Osteoblast (primary cell): ENCODE measurements at regions not wholly inside any gene's neighbourhood (a gene's known extent, or its start where the extent isn't known, plus 50 kb on each side); places are given as distances from the start of the nearest gene placed in this dataset.

ENCODE experiments used
- DNase-seq: peaks from one replicate; pipeline ENCODE4 v3.0.0; 2011; ENCODE audit warnings: low spot score, mixed read lengths; ENCODE audit not compliant: insufficient read length; ENCODE audit errors: missing footprints
- H2AFZ ChIP-seq: 2 replicates; pipeline ENCODE4 v1.6.0; 2011; ENCODE audit warnings: mild to moderate bottlenecking, low read length
- H3K27ac ChIP-seq: 2 replicates; pipeline ENCODE4 v1.5.1; 2011; ENCODE audit warnings: mild to moderate bottlenecking, low read depth, low read length, moderate library complexity
- H3K27me3 ChIP-seq: 2 replicates; pipeline ENCODE4 v1.6.0; 2012; ENCODE audit warnings: mild to moderate bottlenecking, control low read depth, inconsistent platforms, low read length, moderate library complexity; ENCODE audit not compliant: insufficient read depth
- H3K36me3 ChIP-seq: 2 replicates; pipeline ENCODE4 v1.5.1; 2011; ENCODE audit warnings: mild to moderate bottlenecking, low read length, control low read depth, moderate library complexity; ENCODE audit not compliant: insufficient read depth
- H3K4me1 ChIP-seq: 2 replicates; pipeline ENCODE4 v1.5.1; 2011; ENCODE audit warnings: mild to moderate bottlenecking, low read length, control low read depth, moderate library complexity; ENCODE audit not compliant: insufficient read depth
- H3K4me2 ChIP-seq: 2 replicates; pipeline ENCODE4 v1.6.0; 2011; ENCODE audit warnings: mild to moderate bottlenecking, low read length; ENCODE audit not compliant: insufficient read depth
- H3K4me3 ChIP-seq: fragments of 200-600 bp; sonication (generic); 3 replicates; pipeline ENCODE4 v1.5.1; 2012; ENCODE audit warnings: mild to moderate bottlenecking, low read length, inconsistent platforms; ENCODE audit not compliant: insufficient read depth
- H3K79me2 ChIP-seq: 2 replicates; pipeline ENCODE4 v1.6.0; 2012; ENCODE audit warnings: mild to moderate bottlenecking, low read length, control low read depth, inconsistent platforms; ENCODE audit not compliant: insufficient read depth
- H3K9me3 ChIP-seq: 2 replicates; pipeline ENCODE4 v1.5.1; 2011; ENCODE audit warnings: low read depth, low read length, control low read depth
- H4K20me1 ChIP-seq: 2 replicates; pipeline ENCODE4 v1.6.0; 2012; ENCODE audit warnings: mild to moderate bottlenecking, low read length, control low read depth; ENCODE audit not compliant: insufficient read depth
- TF ChIP-seq, protein P1 (sequence below): IDR thresholded peaks from 2 replicates; pipeline ENCODE4 v1.5.1; 2011; ENCODE audit warnings: mild to moderate bottlenecking, low read depth, low read length, moderate library complexity; ENCODE audit errors: extremely low read depth

DNA sequence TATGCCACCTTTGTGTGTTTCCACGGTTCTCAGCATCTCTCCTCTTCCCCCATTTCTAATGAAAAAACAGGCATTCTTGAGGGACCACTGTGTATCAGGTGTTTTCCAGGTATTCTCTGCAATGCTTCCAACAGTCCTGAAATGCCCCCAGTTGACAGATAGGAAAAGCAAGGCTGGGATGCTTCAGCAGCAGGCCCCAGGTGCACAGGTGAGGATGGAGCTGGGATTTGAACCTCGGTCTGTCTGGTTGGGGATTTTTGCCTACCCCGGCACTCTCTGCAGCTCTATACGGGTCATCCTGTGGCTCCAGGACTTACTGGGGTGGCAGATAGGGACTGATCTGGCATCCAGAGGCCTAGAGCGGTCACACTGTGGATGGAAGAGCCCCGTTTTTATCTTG, 180.5 kb upstream of the GSE1 start:
- Histone ChIP-seq H3K4me2 (no peak overlapping the region), H3K4me1 (peaks cover 13% of the 10 kb centered on the region), H3K27me3 (no peaks in the 10 kb centered on the region), H3K4me3 (no peak overlapping the region), H4K20me1 (peaks cover 36% of the 10 kb centered on the region), H3K79me2 (no peaks in the 10 kb centered on the region), H2AFZ (no peak overlapping the region), H3K9me3 (no peaks in the 10 kb centered on the region), H3K27ac (no peak overlapping the region), H3K36me3 (no peaks in the 10 kb centered on the region)
- TF ChIP-seq, protein P1, sequence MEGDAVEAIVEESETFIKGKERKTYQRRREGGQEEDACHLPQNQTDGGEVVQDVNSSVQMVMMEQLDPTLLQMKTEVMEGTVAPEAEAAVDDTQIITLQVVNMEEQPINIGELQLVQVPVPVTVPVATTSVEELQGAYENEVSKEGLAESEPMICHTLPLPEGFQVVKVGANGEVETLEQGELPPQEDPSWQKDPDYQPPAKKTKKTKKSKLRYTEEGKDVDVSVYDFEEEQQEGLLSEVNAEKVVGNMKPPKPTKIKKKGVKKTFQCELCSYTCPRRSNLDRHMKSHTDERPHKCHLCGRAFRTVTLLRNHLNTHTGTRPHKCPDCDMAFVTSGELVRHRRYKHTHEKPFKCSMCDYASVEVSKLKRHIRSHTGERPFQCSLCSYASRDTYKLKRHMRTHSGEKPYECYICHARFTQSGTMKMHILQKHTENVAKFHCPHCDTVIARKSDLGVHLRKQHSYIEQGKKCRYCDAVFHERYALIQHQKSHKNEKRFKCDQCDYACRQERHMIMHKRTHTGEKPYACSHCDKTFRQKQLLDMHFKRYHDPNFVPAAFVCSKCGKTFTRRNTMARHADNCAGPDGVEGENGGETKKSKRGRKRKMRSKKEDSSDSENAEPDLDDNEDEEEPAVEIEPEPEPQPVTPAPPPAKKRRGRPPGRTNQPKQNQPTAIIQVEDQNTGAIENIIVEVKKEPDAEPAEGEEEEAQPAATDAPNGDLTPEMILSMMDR, result no peak
- DNase-seq, result no peak

DNA sequence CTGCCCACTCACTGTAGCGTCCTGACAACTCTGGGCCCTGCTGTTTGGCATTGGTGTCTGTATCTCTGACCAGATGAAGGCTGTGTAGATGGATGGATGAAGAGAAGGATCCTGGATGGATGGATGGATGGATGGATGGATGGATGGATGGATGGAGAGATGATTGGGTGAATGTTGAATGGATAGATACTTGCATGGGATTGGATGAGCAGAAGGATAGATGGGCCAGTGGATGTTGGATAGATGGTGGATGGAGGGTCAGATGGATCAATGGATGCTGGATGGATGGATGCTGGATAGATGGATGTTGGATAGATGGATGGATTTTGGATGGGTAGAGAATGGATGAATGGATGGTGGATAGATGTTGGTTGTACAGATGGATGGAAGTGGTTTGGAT, 179.6 kb upstream of the GSE1 start:
- Histone ChIP-seq H3K36me3 (no peaks in the 10 kb centered on the region), H3K9me3 (no peaks in the 10 kb centered on the region), H3K4me2 (no peak overlapping the region), H3K79me2 (no peaks in the 10 kb centered on the region), H3K27me3 (no peaks in the 10 kb centered on the region), H3K4me1 (peaks cover 13% of the 10 kb centered on the region), H3K4me3 (no peak overlapping the region), H4K20me1 (peaks cover 32% of the 10 kb centered on the region), H3K27ac (no peak overlapping the region), H2AFZ (no peak overlapping the region)
- TF ChIP-seq, protein P1, result no peak
- no peak for DNase-seq

DNA sequence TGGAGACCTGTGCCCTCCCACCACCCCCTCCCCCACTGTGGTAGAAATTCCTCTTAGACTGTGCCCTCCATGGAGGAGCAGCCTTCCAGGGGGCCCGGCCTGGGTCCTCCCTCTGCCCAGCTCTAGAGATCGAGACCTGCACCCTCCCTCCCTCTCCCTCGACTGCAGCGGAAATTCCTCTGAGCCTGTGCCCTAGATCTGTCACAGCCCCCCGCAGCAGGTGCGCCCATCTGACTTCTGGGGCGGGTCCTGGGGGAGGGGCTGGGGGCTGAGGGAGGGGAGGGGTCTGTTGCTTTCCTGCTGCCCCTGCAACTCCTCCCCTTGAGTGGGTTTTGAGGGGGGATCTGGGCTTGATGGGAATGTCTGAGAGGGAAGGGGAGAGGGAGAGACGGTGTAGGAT, 177.8 kb upstream of the GSE1 start:
- Histone ChIP-seq H2AFZ (no peak overlapping the region), H3K9me3 (no peaks in the 10 kb centered on the region), H3K4me3 (no peak overlapping the region), H3K4me2 (no peak overlapping the region), H3K27ac (no peak overlapping the region), H3K36me3 (no peaks in the 10 kb centered on the region), H3K27me3 (no peaks in the 10 kb centered on the region), H3K79me2 (no peaks in the 10 kb centered on the region), H3K4me1 (peaks cover 13% of the 10 kb centered on the region), H4K20me1 (peaks cover 20% of the 10 kb centered on the region)
- TF ChIP-seq, protein P1, result no peak
- no peak for DNase-seq

DNA sequence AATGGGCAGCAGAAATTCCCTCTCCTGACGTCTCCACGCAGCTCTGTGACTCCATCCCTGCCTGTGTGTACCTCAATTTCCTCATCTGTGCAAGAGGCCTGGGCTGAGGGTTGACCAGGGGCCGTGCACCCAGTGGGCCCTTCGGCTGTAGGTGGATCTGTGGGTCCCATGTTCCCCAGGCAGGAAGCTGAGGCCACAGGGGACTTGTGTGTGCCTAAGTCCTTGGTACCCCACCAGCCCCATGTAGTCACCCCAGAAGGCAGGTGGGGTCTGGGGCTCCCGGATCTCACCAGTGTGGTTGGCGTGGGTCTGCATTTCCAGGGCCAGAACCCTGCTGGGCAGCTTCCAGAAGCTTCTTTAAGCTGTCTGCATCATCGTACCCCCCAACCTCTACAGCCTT, 177.4 kb upstream of the GSE1 start:
- Histone ChIP-seq H3K27me3 (no peaks in the 10 kb centered on the region), H2AFZ (no peak overlapping the region), H3K79me2 (no peaks in the 10 kb centered on the region), H3K27ac (no peak overlapping the region), H3K4me2 (no peak overlapping the region), H3K9me3 (no peaks in the 10 kb centered on the region), H3K4me3 (no peak overlapping the region), H4K20me1 (peaks cover 20% of the 10 kb centered on the region), H3K4me1 (peaks cover 13% of the 10 kb centered on the region), H3K36me3 (no peaks in the 10 kb centered on the region)
- DNase-seq, result no peak
- TF ChIP-seq, protein P1, result no peak
